GM12878 (cell line): ENCODE measurements at regions not wholly inside any gene's neighbourhood (a gene's known extent, or its start where the extent isn't known, plus 50 kb on each side); places are given as distances from the start of the nearest gene placed in this dataset.

Source experiments
- ATF7 ChIP-seq: fragments of 450-650 bp; IDR thresholded peaks from 2 replicates; pipeline ENCODE4 v1.6.1; 2016; ENCODE audit warnings: low read depth, mild to moderate bottlenecking
- BACH1 ChIP-seq: fragments of 450-650 bp; IDR thresholded peaks from 2 replicates; pipeline ENCODE4 v1.6.1; 2017; ENCODE audit warnings: mild to moderate bottlenecking, borderline replicate concordance
- BHLHE40 ChIP-seq, 2 experiments: fragments of 450-650 bp in 1 of 2; IDR thresholded peaks; 2 replicates each; pipeline ENCODE4 v1.6.1; 2011 to 2017; ENCODE audit warnings: low read depth in 2 of 2, borderline replicate concordance in 1 of 2, improper control_type of control experiment in 1 of 2, low read length in 1 of 2, mild to moderate bottlenecking in 1 of 2
- CBFB ChIP-seq: IDR thresholded peaks from 2 replicates; pipeline ENCODE4 v1.6.1; 2016; ENCODE audit warnings: antibody characterized with exemption, low read depth
- CEBPB ChIP-seq, 2 experiments: fragments of 150-350 bp in 1 of 2; IDR thresholded peaks; 2 replicates each; pipeline ENCODE4 v1.6.1; 2012 to 2014; ENCODE audit warnings: low read depth in 2 of 2, low read length in 2 of 2, borderline replicate concordance in 1 of 2, inconsistent platforms in 1 of 2
- CHD4 ChIP-seq: fragments of 200-600 bp; sonication (generic); IDR thresholded peaks from 2 replicates; pipeline ENCODE4 v1.6.1; 2016; ENCODE audit warnings: mild to moderate bottlenecking
- DPF2 ChIP-seq: fragments of 450-650 bp; IDR thresholded peaks from 2 replicates; pipeline ENCODE4 v1.6.1; 2017; ENCODE audit warnings: mild to moderate bottlenecking
- E4F1 ChIP-seq: fragments of 450-650 bp; IDR thresholded peaks from 2 replicates; pipeline ENCODE4 v1.6.1; 2018; ENCODE audit warnings: borderline replicate concordance, mild to moderate bottlenecking; ENCODE audit not compliant: partially characterized antibody
- ETV6 ChIP-seq, 2 experiments: fragments of 450-650 bp in 1 of 2; IDR thresholded peaks in 1 of 2; conservative IDR thresholded peaks in 1 of 2; 2 replicates each; pipeline ENCODE4 v1.6.1; 2014; ENCODE audit warnings: antibody characterized with exemption in 1 of 2, borderline replicate concordance in 1 of 2, low read depth in 1 of 2, mild to moderate bottlenecking in 1 of 2, moderate library complexity in 1 of 2
- IKZF2 ChIP-seq, 2 experiments: fragments of 450-650 bp; IDR thresholded peaks; 2 replicates each; pipeline ENCODE4 v1.6.1; 2017; ENCODE audit warnings: mild to moderate bottlenecking in 2 of 2, moderate library complexity in 2 of 2
- JUND ChIP-seq: IDR thresholded peaks from 2 replicates; pipeline ENCODE4 v1.6.1; 2012; ENCODE audit warnings: low read depth, mild to moderate bottlenecking, low read length, improper control_type of control experiment, moderate library complexity
- PML ChIP-seq: IDR thresholded peaks from 2 replicates; pipeline ENCODE4 v1.6.1; 2012; ENCODE audit warnings: low read length, inconsistent platforms
- PRDM15 ChIP-seq: fragments of 450-650 bp; formaldehyde crosslinking; IDR thresholded peaks from 2 replicates; pipeline ENCODE4 v1.4.0; 2020; ENCODE audit warnings: mild to moderate bottlenecking, moderate library complexity
- RELB ChIP-seq: fragments of 450-650 bp; IDR thresholded peaks from 2 replicates; pipeline ENCODE4 v1.6.1; 2017; ENCODE audit warnings: low read depth, mild to moderate bottlenecking, moderate library complexity
- RUNX3 ChIP-seq: IDR thresholded peaks from 2 replicates; pipeline ENCODE4 v1.6.1; 2012; ENCODE audit warnings: low read length, inconsistent platforms
- SMAD1 ChIP-seq: fragments of 450-650 bp; IDR thresholded peaks from 2 replicates; pipeline ENCODE4 v1.6.1; 2018; ENCODE audit warnings: mild to moderate bottlenecking, low read depth; ENCODE audit not compliant: partially characterized antibody
- SMARCA5 ChIP-seq: fragments of 450-650 bp; IDR thresholded peaks from 2 replicates; pipeline ENCODE4 v1.6.1; 2017; ENCODE audit warnings: mild to moderate bottlenecking
- TCF7 ChIP-seq: IDR thresholded peaks from 2 replicates; pipeline ENCODE4 v1.6.1; 2014; ENCODE audit warnings: antibody characterized with exemption, borderline replicate concordance
- ZBED1 ChIP-seq: IDR thresholded peaks from 2 replicates; pipeline ENCODE4 v1.6.1; 2016; ENCODE audit warnings: borderline replicate concordance
- ZBTB33 ChIP-seq: fragments of 450-650 bp; IDR thresholded peaks from 2 replicates; pipeline ENCODE4 v1.6.1; 2017; ENCODE audit warnings: mild to moderate bottlenecking
- ZNF24 ChIP-seq: fragments of 450-650 bp; IDR thresholded peaks from 2 replicates; pipeline ENCODE4 v1.6.1; 2017; ENCODE audit warnings: antibody characterized with exemption, mild to moderate bottlenecking
- ZNF384 ChIP-seq: IDR thresholded peaks from 2 replicates; pipeline ENCODE4 v1.6.1; 2012; ENCODE audit warnings: low read depth, mild to moderate bottlenecking, low read length, improper control_type of control experiment, borderline replicate concordance

- TF ChIP-seq SMARCA5 = no peak
- TF ChIP-seq RUNX3 = no peak
- no peak for TF ChIP-seq BHLHE40 (IDR thresholded peaks at IDR 0.05; ENCODE audit: borderline replicate concordance in 1 of 2, low read depth in 2 of 2, low read length in 1 of 2)
- no peak for TF ChIP-seq SMAD1
- TF ChIP-seq CEBPB (IDR thresholded peaks at IDR 0.05; ENCODE audit: borderline replicate concordance in 1 of 2, low read depth in 2 of 2, low read length in 2 of 2) = no peak
- no peak for TF ChIP-seq CHD4
- TF ChIP-seq ZBED1 = no peak
- no peak for TF ChIP-seq PRDM15
- TF ChIP-seq RELB = peak; percentile 75
- peak; percentile 68 to 73; a peak in 2 of 4 replicates for TF ChIP-seq IKZF2 (IDR thresholded peaks at IDR 0.05)
- no peak for TF ChIP-seq CBFB
- TF ChIP-seq ZNF24 = peak; percentile 95
- no peak for TF ChIP-seq ETV6 (conservative IDR thresholded peaks at IDR 0.05 in 1 of 2, IDR thresholded peaks at IDR 0.05 in 1 of 2; ENCODE audit: borderline replicate concordance in 1 of 2, low read depth in 1 of 2)
- TF ChIP-seq JUND = no peak
- no peak for TF ChIP-seq ZNF384
- no peak for TF ChIP-seq E4F1
- no peak for TF ChIP-seq ZBTB33
- TF ChIP-seq BACH1 = peak; percentile 82; the same call in 1 of the 2 replicates
- peak; percentile 89 for TF ChIP-seq DPF2
- 0 out of 2 replicates have a peak, but pooled peaks have one; percentile 29 for TF ChIP-seq ATF7
- no peak for TF ChIP-seq PML
- no peak for TF ChIP-seq TCF7
Observed at GRCh38 chr10:105827133-105827532, 1186.0 kb downstream of the SORCS3 start (continued).
